B cell (primary cell): ENCODE measurements at regions not wholly inside any gene's neighbourhood (a gene's known extent, or its start where the extent isn't known, plus 50 kb on each side); places are given as distances from the start of the nearest gene placed in this dataset.

Experiments
- CTCF ChIP-seq: fragments of 200-600 bp; IDR thresholded peaks from one replicate; pipeline ENCODE4 v1.8.0; 2022; ENCODE audit warnings: antibody characterized with exemption, mild to moderate bottlenecking
- EZH2 ChIP-seq: IDR thresholded peaks from 2 replicates; pipeline ENCODE4 v1.6.1; 2012; ENCODE audit warnings: borderline replicate concordance, low read depth, mild to moderate bottlenecking, moderate library complexity, low read length; ENCODE audit not compliant: insufficient read depth, poor library complexity, severe bottlenecking

GRCh38 chr18:38007026-38007425 lies 441.4 kb upstream of the CELF4 start:
- no peak for TF ChIP-seq CTCF
- TF ChIP-seq EZH2: no peak
